ENCODE measurements at regions not wholly inside any gene's neighbourhood (a gene's known extent, or its start where the extent isn't known, plus 50 kb on each side); places are given as distances from the start of the nearest gene placed in this dataset.
"Not testable (repeated sequence)": the region's sequence is repeated elsewhere in the genome, so short reads cannot be mapped to it uniquely, and the experiment has no call there.

DNA sequence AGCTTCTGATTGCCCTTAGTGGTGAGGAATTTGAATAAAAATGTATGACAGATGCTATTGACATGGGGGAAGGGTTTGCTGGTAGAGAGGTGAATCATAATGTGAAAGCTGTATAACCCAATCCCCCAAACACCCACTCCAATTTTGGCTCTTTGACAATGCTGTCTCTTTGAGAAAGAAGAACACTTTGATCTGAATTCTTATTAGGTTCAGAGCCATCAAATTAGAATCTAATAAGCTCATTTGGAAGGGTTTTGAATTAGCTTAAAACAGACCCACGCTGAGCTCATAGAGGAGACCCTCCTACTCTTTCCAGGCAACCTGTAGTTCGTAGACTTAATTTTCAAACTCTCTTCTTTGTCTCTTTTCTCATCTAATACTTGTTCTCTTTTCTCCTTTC, 416.6 kb upstream of the ARX start:
- Histone ChIP-seq H4K20me1 (ENCODE audit: control insufficient read depth, extremely low read depth, insufficient read depth, low read length) (no peaks in the 10 kb centered on the region), H3K9ac (ENCODE audit: control insufficient read depth, extremely low read depth, insufficient read depth, low read length) (no peak overlapping the region), H2AFZ (ENCODE audit: control insufficient read depth, low read length) (no peak overlapping the region), H3K79me2 (ENCODE audit: control insufficient read depth, insufficient read depth, low read length) (no peaks in the 10 kb centered on the region), H3K4me3 (ENCODE audit: control insufficient read depth in 2 of 3, extremely low read depth in 1 of 3, insufficient read depth in 2 of 3, low read depth in 1 of 3, low read length in 3 of 3) (no peak overlapping the region), H3K27me3 (ENCODE audit: control insufficient read depth, extremely low read depth, insufficient read depth, low read length) (no peaks in the 10 kb centered on the region), H3K36me3 (ENCODE audit: control insufficient read depth in 2 of 2, extremely low read depth in 1 of 2, insufficient read depth in 2 of 2, low read length in 2 of 2) (no peaks in the 10 kb centered on the region), H3K4me1 (ENCODE audit: control insufficient read depth, extremely low read depth, insufficient read depth, low read length) (no peaks in the 10 kb centered on the region), H3K4me2 (ENCODE audit: control insufficient read depth, extremely low read depth, insufficient read depth, low read depth, low read length) (no peak overlapping the region), H3K27ac (ENCODE audit: control insufficient read depth, insufficient read depth, low read length) (no peak overlapping the region), H3K9me3 (ENCODE audit: control insufficient read depth, low read depth, low read length) (no peaks in the 10 kb centered on the region), H3K9me1 (ENCODE audit: control insufficient read depth, extremely low read depth, insufficient read depth, low read length) (no peaks in the 10 kb centered on the region)
- no peak for DNase-seq (ENCODE audit: low read depth, low spot score)
- TF ChIP-seq EZH2 (IDR thresholded peaks at IDR 0.05; ENCODE audit: low read length) = no peak
- TF ChIP-seq, protein P1, sequence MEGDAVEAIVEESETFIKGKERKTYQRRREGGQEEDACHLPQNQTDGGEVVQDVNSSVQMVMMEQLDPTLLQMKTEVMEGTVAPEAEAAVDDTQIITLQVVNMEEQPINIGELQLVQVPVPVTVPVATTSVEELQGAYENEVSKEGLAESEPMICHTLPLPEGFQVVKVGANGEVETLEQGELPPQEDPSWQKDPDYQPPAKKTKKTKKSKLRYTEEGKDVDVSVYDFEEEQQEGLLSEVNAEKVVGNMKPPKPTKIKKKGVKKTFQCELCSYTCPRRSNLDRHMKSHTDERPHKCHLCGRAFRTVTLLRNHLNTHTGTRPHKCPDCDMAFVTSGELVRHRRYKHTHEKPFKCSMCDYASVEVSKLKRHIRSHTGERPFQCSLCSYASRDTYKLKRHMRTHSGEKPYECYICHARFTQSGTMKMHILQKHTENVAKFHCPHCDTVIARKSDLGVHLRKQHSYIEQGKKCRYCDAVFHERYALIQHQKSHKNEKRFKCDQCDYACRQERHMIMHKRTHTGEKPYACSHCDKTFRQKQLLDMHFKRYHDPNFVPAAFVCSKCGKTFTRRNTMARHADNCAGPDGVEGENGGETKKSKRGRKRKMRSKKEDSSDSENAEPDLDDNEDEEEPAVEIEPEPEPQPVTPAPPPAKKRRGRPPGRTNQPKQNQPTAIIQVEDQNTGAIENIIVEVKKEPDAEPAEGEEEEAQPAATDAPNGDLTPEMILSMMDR (optimal IDR thresholded peaks at IDR 0.05 in 1 of 3, IDR thresholded peaks at IDR 0.05 in 1 of 3, conservative IDR thresholded peaks at IDR 0.05 in 1 of 3; ENCODE audit: extremely low read depth in 1 of 3, insufficient read depth in 2 of 3, low read length in 3 of 3) = no peak
- no peak for FAIRE-seq
- dilution Hi-C loops (cut with MboI; ENCODE audit: extremely low pct_ligation_motif_present, low sequenced_read_pairs) = no loop called here

DNA sequence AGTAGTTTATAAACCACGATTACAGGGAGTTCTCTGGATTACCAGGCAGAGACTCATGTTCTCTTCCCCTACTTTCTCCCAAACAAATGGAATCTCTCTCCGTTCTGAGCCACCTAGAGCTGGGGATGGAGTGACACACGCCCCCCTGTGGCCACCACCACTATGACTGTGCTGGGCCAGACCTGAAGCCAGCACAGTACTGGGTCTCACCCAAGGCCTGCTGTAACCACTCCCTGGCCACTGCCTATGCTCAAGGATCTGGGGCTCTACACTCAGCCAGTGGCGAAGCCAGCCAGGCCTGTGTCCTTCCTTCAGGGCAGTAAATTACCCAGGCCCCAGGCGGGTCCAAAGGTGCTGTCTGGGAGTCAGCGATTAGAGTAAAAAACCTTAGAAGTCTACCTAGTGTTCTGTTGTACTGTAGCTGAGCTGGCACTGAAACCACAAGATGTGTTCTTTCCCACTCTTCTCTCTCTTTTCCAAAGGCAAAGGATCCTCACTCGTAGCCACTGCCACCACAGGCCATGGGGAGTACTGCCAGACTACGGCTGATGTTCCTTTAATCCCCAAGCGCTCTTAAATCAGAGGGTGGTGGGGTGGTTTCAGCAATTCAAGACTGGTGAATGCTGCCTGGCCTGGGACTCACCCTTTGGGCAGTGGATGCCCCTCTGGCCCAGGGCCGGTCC, 412.2 kb upstream of the ARX start:
- Histone ChIP-seq H4K20me1 (ENCODE audit: control insufficient read depth, extremely low read depth, insufficient read depth, low read length) (no peaks in the 10 kb centered on the region), H3K27ac (ENCODE audit: control insufficient read depth, insufficient read depth, low read length) (no peak overlapping the region), H3K4me2 (ENCODE audit: control insufficient read depth, extremely low read depth, insufficient read depth, low read depth, low read length) (no peak overlapping the region), H3K9ac (ENCODE audit: control insufficient read depth, extremely low read depth, insufficient read depth, low read length) (no peak overlapping the region), H3K4me3 (ENCODE audit: control insufficient read depth in 2 of 3, extremely low read depth in 1 of 3, insufficient read depth in 2 of 3, low read depth in 1 of 3, low read length in 3 of 3) (no peak overlapping the region), H3K9me1 (ENCODE audit: control insufficient read depth, extremely low read depth, insufficient read depth, low read length) (no peaks in the 10 kb centered on the region), H3K27me3 (ENCODE audit: control insufficient read depth, extremely low read depth, insufficient read depth, low read length) (no peaks in the 10 kb centered on the region), H2AFZ (ENCODE audit: control insufficient read depth, low read length) (no peak overlapping the region), H3K9me3 (ENCODE audit: control insufficient read depth, low read depth, low read length) (no peaks in the 10 kb centered on the region), H3K79me2 (ENCODE audit: control insufficient read depth, insufficient read depth, low read length) (no peaks in the 10 kb centered on the region), H3K36me3 (ENCODE audit: control insufficient read depth in 2 of 2, extremely low read depth in 1 of 2, insufficient read depth in 2 of 2, low read length in 2 of 2) (no peaks in the 10 kb centered on the region), H3K4me1 (ENCODE audit: control insufficient read depth, extremely low read depth, insufficient read depth, low read length) (no peaks in the 10 kb centered on the region)
- DNase-seq (ENCODE audit: low read depth, low spot score) (no peak), FAIRE-seq (no peak)
- no peak for TF ChIP-seq EZH2 (IDR thresholded peaks at IDR 0.05; ENCODE audit: low read length)
- TF ChIP-seq, protein P1 (optimal IDR thresholded peaks at IDR 0.05 in 1 of 3, IDR thresholded peaks at IDR 0.05 in 1 of 3, conservative IDR thresholded peaks at IDR 0.05 in 1 of 3; ENCODE audit: extremely low read depth in 1 of 3, insufficient read depth in 2 of 3, low read length in 3 of 3) = no peak
- dilution Hi-C loops (cut with MboI; ENCODE audit: extremely low pct_ligation_motif_present, low sequenced_read_pairs) = no loop called here

DNA sequence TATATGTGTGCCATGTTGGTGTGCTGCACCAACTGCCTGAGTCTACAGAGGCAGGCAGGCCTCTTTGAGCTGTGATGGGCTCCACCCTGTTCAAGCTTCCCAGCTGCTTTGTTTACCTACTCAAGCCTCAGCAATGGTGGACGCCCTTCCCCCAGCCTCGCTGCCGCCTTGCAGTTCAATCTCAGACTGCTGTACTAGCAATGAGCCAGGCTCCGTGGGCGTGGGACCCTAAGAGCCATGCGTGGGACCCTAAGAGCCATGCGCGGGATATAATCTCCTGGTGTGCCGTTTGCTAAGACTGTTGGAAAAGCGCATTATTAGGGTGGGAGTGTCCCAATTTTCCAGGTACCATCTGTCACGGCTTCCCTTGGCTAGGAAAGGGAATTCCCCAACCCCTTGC, 388.4 kb upstream of the ARX start:
- H3K9ac ChIP-seq (ENCODE audit: control insufficient read depth, extremely low read depth, insufficient read depth, low read length); H3K4me1 ChIP-seq (ENCODE audit: control insufficient read depth, extremely low read depth, insufficient read depth, low read length); H2AFZ ChIP-seq (ENCODE audit: control insufficient read depth, low read length); H3K4me2 ChIP-seq (ENCODE audit: control insufficient read depth, extremely low read depth, insufficient read depth, low read depth, low read length); DNase-seq (ENCODE audit: low read depth, low spot score); H4K20me1 ChIP-seq (ENCODE audit: control insufficient read depth, extremely low read depth, insufficient read depth, low read length); H3K27me3 ChIP-seq (ENCODE audit: control insufficient read depth, extremely low read depth, insufficient read depth, low read length); H3K79me2 ChIP-seq (ENCODE audit: control insufficient read depth, insufficient read depth, low read length); dilution Hi-C loops (cut with MboI; ENCODE audit: extremely low pct_ligation_motif_present, low sequenced_read_pairs); H3K27ac ChIP-seq (ENCODE audit: control insufficient read depth, insufficient read depth, low read length); H3K36me3 ChIP-seq (ENCODE audit: control insufficient read depth in 2 of 2, extremely low read depth in 1 of 2, insufficient read depth in 2 of 2, low read length in 2 of 2); FAIRE-seq; H3K4me3 ChIP-seq (ENCODE audit: control insufficient read depth in 2 of 3, extremely low read depth in 1 of 3, insufficient read depth in 2 of 3, low read depth in 1 of 3, low read length in 3 of 3); H3K9me3 ChIP-seq (ENCODE audit: control insufficient read depth, low read depth, low read length); H3K9me1 ChIP-seq (ENCODE audit: control insufficient read depth, extremely low read depth, insufficient read depth, low read length): not testable (repeated sequence)
